ENCODE measurements at regions not wholly inside any gene's neighbourhood (a gene's known extent, or its start where the extent isn't known, plus 50 kb on each side); places are given as distances from the start of the nearest gene placed in this dataset.

- TF ChIP-seq ZNF48 (tag by site-specific recombination; IDR thresholded peaks at IDR 0.05), result no peak
- no peak for TF ChIP-seq GLIS2 (tag by site-specific recombination; IDR thresholded peaks at IDR 0.05)
- TF ChIP-seq ZNF843 (tag by site-specific recombination; IDR thresholded peaks at IDR 0.05), result no peak
- TF ChIP-seq ZNF416 (tag by site-specific recombination; IDR thresholded peaks at IDR 0.05), result no peak
- TF ChIP-seq ZIC2 (tag by site-specific recombination; IDR thresholded peaks at IDR 0.05), result no peak
- TF ChIP-seq ZFP41 (tag by site-specific recombination; IDR thresholded peaks at IDR 0.05; ENCODE audit: borderline replicate concordance), result no peak
- no peak for TF ChIP-seq ZNF513 (tag by site-specific recombination; IDR thresholded peaks at IDR 0.05)
These were observed 221.7 kb upstream of the XYLT1 start (continued) for GRCh38 chr16:17692484-17692883.

GRCh38 chr16:17691899-17692176, 221.1 kb upstream of the XYLT1 start:
- Histone ChIP-seq H3K27ac (ENCODE audit: extremely low read depth, low read depth, low read length) (no peak overlapping the region), H3K36me3 (ENCODE audit: control insufficient read depth in 2 of 2, insufficient read depth in 1 of 2, low read length in 2 of 2) (no peaks in the 10 kb centered on the region), H3K4me3 (ENCODE audit: low read depth, low read length) (no peak overlapping the region), H3K4me1 (ENCODE audit: control insufficient read depth, insufficient read depth, low read length) (no peaks in the 10 kb centered on the region), H3K9me3 (ENCODE audit: control insufficient read depth, insufficient read depth, low read depth, low read length) (no peaks in the 10 kb centered on the region)
- ChIA-PET CTCF (no interaction called here), POLR2A (no interaction called here)
- TF ChIP-seq ZNF18 (tag by site-specific recombination; IDR thresholded peaks at IDR 0.05) (no peak), SP2 (tag by site-specific recombination; IDR thresholded peaks at IDR 0.05) (no peak), KLF16 (tag by site-specific recombination; IDR thresholded peaks at IDR 0.05) (no peak), ZNF223 (tag by site-specific recombination; IDR thresholded peaks at IDR 0.05) (no peak), AEBP2 (tag by site-specific recombination; IDR thresholded peaks at IDR 0.05; ENCODE audit: borderline replicate concordance) (no peak), ZSCAN23 (tag by site-specific recombination; IDR thresholded peaks at IDR 0.05) (no peak), ZNF701 (tag by site-specific recombination; IDR thresholded peaks at IDR 0.05) (no peak), ZNF350 (tag by site-specific recombination; IDR thresholded peaks at IDR 0.05) (no peak), BCL11A (tag by site-specific recombination; IDR thresholded peaks at IDR 0.05; ENCODE audit: low read depth) (no peak), ZNF747 (tag by site-specific recombination; IDR thresholded peaks at IDR 0.05) (no peak), ZNF266 (tag by site-specific recombination; IDR thresholded peaks at IDR 0.05; ENCODE audit: low read depth) (no peak), ZNF10 (tag by site-specific recombination; IDR thresholded peaks at IDR 0.05) (no peak), ZNF280D (tag by site-specific recombination; IDR thresholded peaks at IDR 0.05) (no peak), ZNF335 (tag by site-specific recombination; conservative IDR thresholded peaks at IDR 0.05) (no peak), TCF7L2 (IDR thresholded peaks at IDR 0.05; ENCODE audit: borderline replicate concordance, low read depth, low read length) (no peak), ZNF155 (tag by site-specific recombination; IDR thresholded peaks at IDR 0.05) (no peak), ZNF449 (tag by site-specific recombination; IDR thresholded peaks at IDR 0.05) (no peak), YY1 (tag by site-specific recombination; IDR thresholded peaks at IDR 0.05) (no peak), ZNF645 (tag by site-specific recombination; IDR thresholded peaks at IDR 0.05) (no peak)
